Neural cell (in vitro differentiated cells): ENCODE measurements at regions not wholly inside any gene's neighbourhood (a gene's known extent, or its start where the extent isn't known, plus 50 kb on each side); places are given as distances from the start of the nearest gene placed in this dataset.

Source experiments
- CTCF ChIP-seq: fragments of 450-650 bp; IDR thresholded peaks from 2 replicates; pipeline ENCODE4 v1.5.1; 2014; ENCODE audit warnings: antibody characterized with exemption, mild to moderate bottlenecking, moderate library complexity; ENCODE audit not compliant: poor library complexity, severe bottlenecking
- EP300 ChIP-seq: fragments of 450-650 bp; conservative IDR thresholded peaks from 2 replicates; pipeline ENCODE4 v1.6.1; 2014; ENCODE audit warnings: antibody characterized with exemption, mild to moderate bottlenecking, moderate library complexity; ENCODE audit not compliant: poor library complexity, severe bottlenecking
- EZH2 ChIP-seq: fragments of 200-600, 300-800 bp; shearing (Covaris generic), sonication (generic); IDR thresholded peaks from 2 replicates; pipeline ENCODE4 v1.6.1; 2014; ENCODE audit warnings: antibody characterized with exemption, low read length, borderline replicate concordance, mild to moderate bottlenecking; ENCODE audit not compliant: insufficient read depth, poor library complexity, severe bottlenecking
- TAF1 ChIP-seq: IDR thresholded peaks from 2 replicates; pipeline ENCODE4 v1.6.1; 2012; ENCODE audit warnings: low read depth

- TF ChIP-seq TAF1 (no peak), EZH2 (no peak), EP300 (no peak), CTCF (no peak)
These were observed 78.2 kb downstream of the HRH4 start for GRCh38 chr18:24538414-24539264.
